ENCODE measurements at regions not wholly inside any gene's neighbourhood (a gene's known extent, or its start where the extent isn't known, plus 50 kb on each side); places are given as distances from the start of the nearest gene placed in this dataset.
"Not testable (repeated sequence)": the region's sequence is repeated elsewhere in the genome, so short reads cannot be mapped to it uniquely, and the experiment has no call there.

DNA sequence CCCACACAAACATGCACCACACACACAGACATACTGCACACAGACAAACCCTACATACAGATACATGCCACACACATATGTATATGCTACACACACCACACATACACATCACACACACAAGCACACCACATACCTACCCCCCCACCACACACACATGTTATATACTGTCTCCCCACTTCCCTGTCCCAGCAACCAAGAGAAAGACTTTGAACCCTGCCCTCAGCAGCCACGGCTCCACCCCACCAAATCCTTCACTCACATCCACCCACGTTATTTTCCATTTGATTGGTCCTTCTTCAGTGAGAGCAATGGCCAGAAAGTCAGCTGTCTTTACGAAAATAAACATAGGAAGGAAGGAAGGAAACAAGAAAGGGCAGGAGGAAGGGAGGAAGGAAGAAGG lies 479.8 kb downstream of the DIRAS2 start:
- no peaks in the 10 kb centered on the region for H3K36me3 Mint-ChIP-seq (ENCODE audit: low read depth, unreplicated experiment)
- TF ChIP-seq, protein P1, sequence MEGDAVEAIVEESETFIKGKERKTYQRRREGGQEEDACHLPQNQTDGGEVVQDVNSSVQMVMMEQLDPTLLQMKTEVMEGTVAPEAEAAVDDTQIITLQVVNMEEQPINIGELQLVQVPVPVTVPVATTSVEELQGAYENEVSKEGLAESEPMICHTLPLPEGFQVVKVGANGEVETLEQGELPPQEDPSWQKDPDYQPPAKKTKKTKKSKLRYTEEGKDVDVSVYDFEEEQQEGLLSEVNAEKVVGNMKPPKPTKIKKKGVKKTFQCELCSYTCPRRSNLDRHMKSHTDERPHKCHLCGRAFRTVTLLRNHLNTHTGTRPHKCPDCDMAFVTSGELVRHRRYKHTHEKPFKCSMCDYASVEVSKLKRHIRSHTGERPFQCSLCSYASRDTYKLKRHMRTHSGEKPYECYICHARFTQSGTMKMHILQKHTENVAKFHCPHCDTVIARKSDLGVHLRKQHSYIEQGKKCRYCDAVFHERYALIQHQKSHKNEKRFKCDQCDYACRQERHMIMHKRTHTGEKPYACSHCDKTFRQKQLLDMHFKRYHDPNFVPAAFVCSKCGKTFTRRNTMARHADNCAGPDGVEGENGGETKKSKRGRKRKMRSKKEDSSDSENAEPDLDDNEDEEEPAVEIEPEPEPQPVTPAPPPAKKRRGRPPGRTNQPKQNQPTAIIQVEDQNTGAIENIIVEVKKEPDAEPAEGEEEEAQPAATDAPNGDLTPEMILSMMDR (IDR thresholded peaks at IDR 0.05; ENCODE audit: unreplicated experiment): no peak
- H3K9me3 Mint-ChIP-seq (ENCODE audit: unreplicated experiment): no peaks in the 10 kb centered on the region
- H3K27ac Mint-ChIP-seq (ENCODE audit: unreplicated experiment): no peak overlapping the region
- H3K4me3 Mint-ChIP-seq (ENCODE audit: unreplicated experiment): no peak overlapping the region
- DNase-seq (ENCODE audit: low spot score): no peak
- H3K27me3 Mint-ChIP-seq (ENCODE audit: unreplicated experiment): peaks cover 1% of the 10 kb centered on the region
- peaks cover 6% of the 10 kb centered on the region for H3K4me1 Mint-ChIP-seq (ENCODE audit: unreplicated experiment)

DNA sequence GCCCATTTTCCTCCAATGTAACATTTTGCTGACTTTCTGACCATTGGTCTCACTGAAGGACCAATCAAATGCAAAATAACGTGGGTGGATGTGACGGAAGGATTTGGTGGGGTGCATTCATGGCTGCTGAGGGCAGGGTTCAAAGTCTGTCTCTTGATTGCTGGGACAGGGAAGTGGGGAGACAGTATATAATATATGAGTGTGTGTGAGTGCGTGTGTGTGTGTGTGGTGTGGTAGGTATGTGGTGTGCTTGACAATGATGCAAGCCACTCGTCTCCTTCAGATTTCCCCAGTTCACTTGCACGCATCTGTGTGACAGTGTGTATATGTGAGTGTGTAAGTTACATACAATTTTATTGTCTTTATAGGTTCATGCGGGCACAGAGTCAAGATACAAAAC lies 477.3 kb downstream of the DIRAS2 start:
- TF ChIP-seq, protein P1 (IDR thresholded peaks at IDR 0.05; ENCODE audit: unreplicated experiment): no peak
- H3K4me1 Mint-ChIP-seq (ENCODE audit: unreplicated experiment): peaks cover 9% of the 10 kb centered on the region
- H3K27me3 Mint-ChIP-seq (ENCODE audit: unreplicated experiment): peaks cover 1% of the 10 kb centered on the region
- no peaks in the 10 kb centered on the region for H3K9me3 Mint-ChIP-seq (ENCODE audit: unreplicated experiment)
- no peak for DNase-seq (ENCODE audit: low spot score)
- H3K4me3 Mint-ChIP-seq (ENCODE audit: unreplicated experiment): no peak overlapping the region
- no peak overlapping the region for H3K27ac Mint-ChIP-seq (ENCODE audit: unreplicated experiment)
- H3K36me3 Mint-ChIP-seq (ENCODE audit: low read depth, unreplicated experiment): no peaks in the 10 kb centered on the region

DNA sequence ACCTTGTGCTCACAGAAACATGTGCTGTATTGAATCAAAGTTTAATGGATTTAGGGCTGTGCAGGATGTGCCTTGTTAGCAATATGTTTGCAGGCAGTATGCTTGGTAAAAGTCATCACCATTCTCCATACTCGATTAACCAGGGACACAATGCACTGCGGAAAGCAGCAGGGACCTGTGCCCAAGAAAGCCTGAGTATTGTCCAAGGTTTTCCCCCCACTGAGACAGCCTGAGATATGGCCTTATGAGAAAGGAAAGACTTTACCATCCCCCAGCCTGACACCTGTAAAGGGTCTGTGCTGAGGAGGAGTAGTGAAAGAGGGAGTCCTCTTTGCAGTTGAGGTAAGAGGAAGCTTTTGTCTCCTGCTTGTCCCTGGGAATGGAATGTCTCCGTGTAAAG lies 476.2 kb downstream of the DIRAS2 start:
- not testable (repeated sequence) for H3K27me3 Mint-ChIP-seq (ENCODE audit: unreplicated experiment); H3K27ac Mint-ChIP-seq (ENCODE audit: unreplicated experiment); H3K4me1 Mint-ChIP-seq (ENCODE audit: unreplicated experiment); DNase-seq (ENCODE audit: low spot score); H3K9me3 Mint-ChIP-seq (ENCODE audit: unreplicated experiment); H3K4me3 Mint-ChIP-seq (ENCODE audit: unreplicated experiment); H3K36me3 Mint-ChIP-seq (ENCODE audit: low read depth, unreplicated experiment)

DNA sequence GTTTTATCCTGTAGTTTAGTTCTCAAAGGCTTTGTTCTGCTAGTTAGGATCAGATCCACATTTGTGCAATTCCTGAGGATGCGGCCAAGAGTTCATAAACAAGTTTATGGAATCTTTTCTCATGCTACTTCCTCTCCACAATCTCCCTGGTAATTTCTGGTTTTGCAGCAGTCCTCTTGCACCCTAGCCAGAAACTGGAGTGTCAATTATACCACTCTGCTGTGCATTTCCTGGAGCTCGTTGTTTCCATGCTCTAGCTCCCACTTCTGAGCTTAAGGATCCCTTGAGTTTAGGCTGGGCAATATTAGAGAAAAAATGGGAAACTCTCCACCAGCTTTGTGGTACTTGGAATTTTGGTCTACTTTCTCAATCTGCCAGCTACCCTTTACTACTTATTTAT lies 474.7 kb downstream of the DIRAS2 start:
- DNase-seq (ENCODE audit: low spot score): no peak
- H3K27ac Mint-ChIP-seq (ENCODE audit: unreplicated experiment): no peak overlapping the region
- no peaks in the 10 kb centered on the region for H3K36me3 Mint-ChIP-seq (ENCODE audit: low read depth, unreplicated experiment)
- peaks cover 1% of the 10 kb centered on the region for H3K27me3 Mint-ChIP-seq (ENCODE audit: unreplicated experiment)
- H3K4me1 Mint-ChIP-seq (ENCODE audit: unreplicated experiment): peaks cover 9% of the 10 kb centered on the region
- no peak overlapping the region for H3K4me3 Mint-ChIP-seq (ENCODE audit: unreplicated experiment)
- no peaks in the 10 kb centered on the region for H3K9me3 Mint-ChIP-seq (ENCODE audit: unreplicated experiment)
- TF ChIP-seq, protein P1 (IDR thresholded peaks at IDR 0.05; ENCODE audit: unreplicated experiment): no peak

DNA sequence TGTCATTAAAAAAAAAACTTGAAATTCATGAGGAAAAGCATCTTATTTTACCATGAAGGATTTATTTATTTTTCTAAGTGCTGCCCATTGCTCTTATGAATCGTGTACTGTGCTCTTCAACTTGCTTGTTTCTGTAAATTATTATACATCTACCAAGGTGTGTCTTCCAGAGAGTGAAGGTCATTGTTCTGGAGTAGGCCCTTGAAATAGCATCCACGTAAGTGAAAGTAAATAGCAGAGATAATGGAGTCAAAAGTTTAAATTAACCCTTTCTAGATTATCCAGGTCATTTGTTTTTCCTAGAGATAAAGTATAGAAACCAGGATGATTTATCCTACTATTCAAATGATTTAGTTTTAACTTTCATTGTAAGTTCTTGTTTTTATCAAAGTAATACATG lies 473.1 kb downstream of the DIRAS2 start:
- DNase-seq (ENCODE audit: low spot score): no peak
- TF ChIP-seq, protein P1 (IDR thresholded peaks at IDR 0.05; ENCODE audit: unreplicated experiment): no peak
- no peak overlapping the region for H3K4me3 Mint-ChIP-seq (ENCODE audit: unreplicated experiment)
- no peak overlapping the region for H3K27ac Mint-ChIP-seq (ENCODE audit: unreplicated experiment)
- no peaks in the 10 kb centered on the region for H3K36me3 Mint-ChIP-seq (ENCODE audit: low read depth, unreplicated experiment)
- no peaks in the 10 kb centered on the region for H3K9me3 Mint-ChIP-seq (ENCODE audit: unreplicated experiment)
- peaks cover 9% of the 10 kb centered on the region for H3K4me1 Mint-ChIP-seq (ENCODE audit: unreplicated experiment)
- H3K27me3 Mint-ChIP-seq (ENCODE audit: unreplicated experiment): peaks cover 1% of the 10 kb centered on the region

DNA sequence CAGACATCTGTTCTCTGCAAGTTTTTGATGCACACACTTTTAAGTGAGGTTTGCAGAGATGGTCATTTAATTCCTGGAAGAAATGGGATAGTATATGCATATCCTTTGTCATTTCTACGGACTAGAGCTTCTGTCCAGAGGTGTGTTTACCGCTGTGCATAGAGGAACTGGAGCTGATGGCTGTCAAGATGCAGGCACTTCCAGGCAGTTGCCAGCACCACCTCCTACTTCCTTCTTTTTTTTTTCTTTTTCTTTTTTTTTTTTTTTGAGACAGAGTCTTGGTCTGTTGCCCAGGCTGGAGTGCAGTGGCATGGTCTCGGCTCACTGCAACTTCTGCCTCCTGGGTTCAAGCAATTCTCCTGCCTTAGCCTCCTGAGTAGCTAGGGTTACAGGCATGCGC lies 468.7 kb downstream of the DIRAS2 start:
- DNase-seq (ENCODE audit: low spot score); H3K27me3 Mint-ChIP-seq (ENCODE audit: unreplicated experiment); H3K27ac Mint-ChIP-seq (ENCODE audit: unreplicated experiment); H3K36me3 Mint-ChIP-seq (ENCODE audit: low read depth, unreplicated experiment); H3K4me1 Mint-ChIP-seq (ENCODE audit: unreplicated experiment); H3K9me3 Mint-ChIP-seq (ENCODE audit: unreplicated experiment); H3K4me3 Mint-ChIP-seq (ENCODE audit: unreplicated experiment): not testable (repeated sequence)

DNA sequence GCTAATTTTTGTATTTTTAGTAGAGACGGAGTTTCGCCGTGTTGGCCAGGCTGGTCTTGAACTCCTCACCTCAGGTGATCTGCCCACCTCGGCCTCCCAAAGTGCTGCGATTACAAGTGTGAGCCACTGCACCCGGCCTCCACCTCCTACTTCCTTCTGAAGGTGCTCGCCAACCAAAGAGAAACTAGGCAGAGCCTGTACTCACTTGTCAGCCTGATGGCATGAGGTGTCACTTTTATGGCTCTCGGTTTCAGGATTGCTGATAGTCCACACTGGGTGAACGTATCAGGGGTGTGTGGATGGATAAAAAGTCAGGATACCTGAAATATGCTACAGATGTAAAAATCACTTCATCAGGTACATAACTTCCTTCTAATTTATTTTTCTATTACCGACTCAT lies 468.3 kb downstream of the DIRAS2 start:
- H3K36me3 Mint-ChIP-seq (ENCODE audit: low read depth, unreplicated experiment); H3K27me3 Mint-ChIP-seq (ENCODE audit: unreplicated experiment); H3K9me3 Mint-ChIP-seq (ENCODE audit: unreplicated experiment); H3K4me3 Mint-ChIP-seq (ENCODE audit: unreplicated experiment); H3K4me1 Mint-ChIP-seq (ENCODE audit: unreplicated experiment); DNase-seq (ENCODE audit: low spot score); H3K27ac Mint-ChIP-seq (ENCODE audit: unreplicated experiment): not testable (repeated sequence)

Measured in endothelial cell (in vitro differentiated cells).